HG02870 (cell line): ENCODE measurements at regions not wholly inside any gene's neighbourhood (a gene's known extent, or its start where the extent isn't known, plus 50 kb on each side); places are given as distances from the start of the nearest gene placed in this dataset.

Source experiments
- ATAC-seq: cut with Tn5 transposase; IDR thresholded peaks from one replicate; pipeline ENCODE4 v1.9.1; 2021; ENCODE audit warnings: mild to moderate bottlenecking, moderate library complexity; ENCODE audit not compliant: unreplicated experiment

DNA sequence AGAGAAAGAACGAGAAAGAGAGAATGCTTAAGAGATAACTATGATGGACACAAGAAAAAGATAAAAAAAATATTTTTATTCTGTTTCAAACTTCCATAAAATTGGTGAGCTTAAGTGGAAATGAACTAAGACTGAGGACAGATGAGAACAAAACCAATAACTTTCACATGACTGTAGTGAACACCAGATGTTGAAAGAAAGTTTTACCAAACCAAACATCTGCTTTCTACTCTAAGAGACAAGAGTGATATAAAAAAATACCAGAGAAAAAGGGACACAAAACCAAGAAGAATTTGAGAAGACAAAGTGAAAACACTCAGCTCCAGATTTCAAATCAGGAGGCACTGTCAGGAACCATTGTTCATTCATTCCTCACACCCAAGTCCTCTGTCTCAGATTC, 147.9 kb downstream of the IMPG2 start:
- ATAC-seq: no peak

DNA sequence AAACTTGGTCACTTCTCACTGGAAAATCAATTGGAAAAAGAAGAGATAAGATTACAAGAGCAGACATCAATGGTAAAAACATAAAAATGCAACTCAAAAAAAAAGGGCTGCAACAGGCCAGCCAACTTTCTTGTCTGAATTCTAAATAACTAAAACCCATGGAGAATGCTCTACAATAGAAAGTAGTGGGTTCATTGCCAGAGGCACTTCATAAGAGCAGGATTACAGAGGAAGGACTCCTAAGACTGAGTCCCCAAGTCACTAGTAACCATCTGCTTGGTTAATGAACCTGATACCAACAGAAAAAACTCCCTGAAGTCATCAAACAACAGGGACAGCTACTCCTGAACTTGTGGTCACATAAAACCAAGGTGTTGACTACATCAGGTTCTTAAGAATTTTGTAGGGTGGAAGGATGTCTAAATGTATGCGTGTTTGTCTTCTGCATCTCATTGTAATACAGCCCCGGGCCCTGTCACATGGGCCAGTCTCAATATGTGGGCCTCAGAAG, 148.6 kb downstream of the IMPG2 start:
- no peak for ATAC-seq

DNA sequence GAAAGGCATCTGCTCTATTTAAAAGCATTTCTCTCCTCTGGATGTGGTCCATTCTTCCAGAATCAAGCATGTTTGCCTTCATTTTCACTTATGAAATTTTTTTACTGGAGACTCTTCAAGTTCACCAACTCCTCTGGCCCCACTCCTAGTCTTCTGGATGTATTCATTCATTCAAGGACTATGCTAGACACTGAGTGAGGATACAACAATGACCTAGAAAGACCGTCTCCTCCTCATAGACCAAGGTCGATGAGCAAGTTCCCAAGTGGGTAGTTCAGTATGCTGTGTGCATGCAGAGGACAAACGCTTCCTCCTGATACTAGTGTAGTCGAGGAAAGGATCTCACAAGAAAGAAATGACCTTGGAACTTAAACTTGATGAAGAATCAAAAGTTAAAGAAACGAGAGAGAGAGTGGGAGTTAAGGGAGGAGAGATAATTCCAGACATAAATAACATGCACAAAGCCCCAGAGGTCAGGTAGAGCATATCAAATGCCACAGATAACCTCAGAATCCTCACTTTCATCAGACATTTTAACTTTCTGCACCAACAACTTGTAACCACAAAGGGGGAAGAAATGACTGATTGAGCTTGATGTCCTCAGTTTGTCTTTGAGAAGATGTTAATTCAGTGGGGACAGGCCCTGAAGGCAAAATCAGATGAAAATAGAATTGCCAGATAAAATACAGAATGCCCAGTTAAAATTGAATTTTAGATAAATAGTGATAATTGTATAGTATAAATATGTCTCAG, 149.4 kb downstream of the IMPG2 start:
- ATAC-seq: no peak

DNA sequence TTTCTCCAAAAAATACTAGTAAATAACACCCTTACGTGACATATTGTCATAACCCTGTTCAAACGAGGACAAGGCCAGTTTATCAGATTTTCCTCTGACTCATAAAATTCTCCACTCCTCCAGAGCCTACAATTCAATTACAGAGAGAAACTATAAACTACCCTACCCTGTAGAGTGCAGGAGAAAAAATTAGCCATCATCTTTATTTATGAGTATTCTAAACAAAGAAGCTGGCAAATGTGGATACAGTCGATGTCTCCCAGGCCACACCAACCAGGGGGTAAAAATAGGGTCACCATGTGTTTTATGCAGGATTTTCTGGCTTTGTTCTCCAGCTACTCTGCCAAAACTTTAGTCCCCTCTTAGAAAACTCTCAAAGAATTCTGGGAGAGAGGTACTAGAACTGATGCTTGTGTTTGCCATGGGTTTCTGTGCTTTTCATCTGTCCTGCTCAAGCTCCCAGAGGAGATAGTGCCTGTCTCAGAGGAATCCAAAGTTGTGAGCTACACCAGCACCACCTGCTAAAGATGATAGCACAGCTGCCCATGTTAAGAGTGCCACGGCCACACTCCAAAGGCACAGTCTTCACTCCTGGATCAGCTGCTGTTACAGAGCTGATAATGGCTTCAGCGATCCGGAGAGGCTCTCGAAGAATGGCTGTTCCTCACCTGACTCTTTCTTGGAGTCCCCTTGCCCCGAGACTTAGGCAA, 150.2 kb downstream of the IMPG2 start:
- ATAC-seq: no peak

DNA sequence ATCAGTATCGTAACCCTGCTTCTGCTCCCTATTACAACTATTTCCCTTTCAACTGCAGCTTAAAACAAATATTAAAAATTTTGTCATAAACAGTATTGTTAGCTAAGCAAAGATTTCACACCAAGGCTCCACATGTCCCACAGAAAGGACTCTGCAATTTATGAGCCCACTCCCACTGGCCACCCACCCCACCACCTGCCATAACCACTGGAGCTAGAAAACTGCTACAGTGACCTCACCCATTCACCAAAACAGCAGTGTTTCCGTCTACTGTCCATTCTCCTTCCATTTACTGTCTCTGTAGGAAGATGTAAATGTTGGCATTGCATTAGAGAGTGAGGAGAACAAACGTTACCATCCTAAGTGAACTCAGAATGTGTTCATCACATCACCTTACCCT, 150.9 kb downstream of the IMPG2 start:
- no peak for ATAC-seq

DNA sequence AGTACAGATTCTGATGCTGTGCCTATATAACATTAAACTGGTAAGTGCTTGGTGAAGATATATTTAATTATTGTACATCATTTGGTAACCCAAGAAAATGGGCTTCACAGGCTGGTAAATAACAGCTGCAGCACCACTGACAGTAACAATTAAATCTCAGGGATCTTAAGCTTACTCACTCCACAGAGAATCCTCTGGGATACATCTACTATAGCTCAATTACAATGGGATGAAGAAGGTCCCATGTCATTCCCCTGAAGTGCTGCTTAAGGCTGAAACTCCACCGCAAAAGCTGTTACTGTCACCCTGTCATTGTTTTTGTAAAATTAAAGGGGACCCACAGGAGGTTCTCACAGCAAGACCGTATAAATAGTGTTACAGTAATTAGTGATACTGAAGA, 153.0 kb downstream of the IMPG2 start:
- ATAC-seq: no peak

DNA sequence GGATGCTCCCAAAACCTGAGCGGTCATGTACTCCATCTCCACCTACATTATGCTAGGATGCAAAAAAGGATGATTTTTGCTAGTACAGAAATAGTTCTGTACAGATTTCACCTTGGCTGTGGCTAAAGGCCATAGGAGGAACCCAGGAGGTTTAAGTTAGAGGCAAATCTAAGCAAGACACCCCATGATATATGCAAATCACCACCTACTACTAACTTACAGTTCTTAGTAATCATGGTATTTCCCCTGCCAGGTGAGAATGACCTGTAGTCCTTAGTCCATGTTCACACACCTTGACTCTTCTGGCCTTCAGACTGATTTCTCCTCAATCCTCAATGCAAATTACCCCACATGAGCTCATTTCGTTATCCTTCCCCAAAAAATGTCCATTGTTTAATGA, 154.2 kb downstream of the IMPG2 start:
- ATAC-seq: no peak

DNA sequence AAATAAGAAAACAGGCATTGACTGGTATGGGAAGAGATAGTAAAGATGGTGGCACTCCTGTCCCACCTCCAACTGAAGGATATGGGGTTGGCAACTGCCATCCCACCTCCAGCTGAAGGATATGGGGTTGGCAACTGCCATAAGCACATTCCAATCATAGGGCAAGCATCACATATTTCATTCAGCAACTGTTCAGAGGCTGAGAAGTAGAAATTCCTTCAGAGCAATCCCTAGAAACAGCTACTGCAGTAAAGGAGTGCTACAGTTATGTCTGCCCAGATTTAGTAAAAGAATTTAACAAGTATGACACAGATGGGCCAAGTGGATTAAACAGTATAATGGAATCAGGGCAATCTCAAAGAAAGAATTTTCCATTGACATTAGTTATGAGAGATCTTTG, 156.8 kb downstream of the IMPG2 start:
- no peak for ATAC-seq

DNA sequence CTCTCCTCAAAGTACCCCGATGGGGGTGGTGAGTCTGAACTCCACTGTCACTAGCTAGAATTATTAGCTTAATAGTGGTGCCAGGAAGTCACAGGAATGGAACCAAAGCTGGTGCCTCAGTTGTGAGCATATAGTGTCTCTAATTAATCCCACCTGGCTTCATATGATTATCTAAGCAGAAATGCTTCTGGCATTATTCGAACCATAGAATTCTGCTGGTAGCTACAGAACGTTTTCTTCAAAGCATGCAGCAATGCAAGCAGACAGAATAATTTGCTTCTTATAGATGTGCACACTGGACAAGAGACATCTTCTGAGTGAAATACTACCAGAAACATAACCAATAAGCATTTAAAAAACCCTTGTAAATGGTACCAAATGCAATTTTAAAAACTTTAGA, 160.9 kb downstream of the IMPG2 start:
- ATAC-seq: no peak

DNA sequence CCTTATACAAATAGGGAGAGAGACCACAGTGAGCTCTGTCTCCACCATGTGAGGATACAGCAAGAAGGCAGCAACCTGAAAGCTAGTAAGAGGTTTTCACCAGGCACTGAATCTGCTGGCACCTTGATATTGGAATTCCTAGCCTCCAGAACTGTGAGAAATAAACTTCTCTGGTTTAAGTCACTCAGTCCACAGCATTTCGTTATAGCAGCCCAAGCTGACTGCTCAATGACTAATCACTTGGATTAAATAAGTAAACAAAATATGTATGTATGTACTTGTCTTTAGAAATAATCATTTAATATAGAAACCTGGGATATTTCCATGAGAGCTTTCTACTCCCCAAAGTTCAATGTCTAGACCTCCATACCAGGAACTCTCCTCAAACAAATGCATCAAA, 162.0 kb downstream of the IMPG2 start:
- ATAC-seq: no peak

DNA sequence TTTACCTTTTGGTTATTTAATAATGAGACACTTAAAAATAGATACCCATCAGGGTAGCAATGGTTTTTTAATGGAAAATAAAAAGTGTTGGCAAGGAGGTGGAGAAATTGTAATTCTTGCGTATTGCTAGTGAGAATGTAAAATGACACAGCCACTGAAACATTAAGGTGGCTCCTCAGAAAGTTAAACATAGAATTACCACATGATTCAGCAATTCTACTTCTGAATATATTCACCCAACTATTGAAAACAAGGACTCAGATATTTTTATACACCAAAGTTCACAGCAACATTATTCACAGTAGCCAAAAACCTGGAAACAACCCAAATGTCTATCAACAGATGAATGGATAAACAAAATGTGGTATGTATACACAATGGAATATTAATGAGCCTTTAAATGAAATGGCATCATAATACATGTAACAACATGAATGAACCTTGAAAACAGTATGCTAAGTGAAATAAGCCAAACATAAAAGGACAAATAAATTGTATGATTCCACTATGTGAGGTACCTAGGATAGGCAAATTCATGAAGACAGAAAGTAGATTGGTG, 163.5 kb downstream of the IMPG2 start:
- ATAC-seq: no peak

DNA sequence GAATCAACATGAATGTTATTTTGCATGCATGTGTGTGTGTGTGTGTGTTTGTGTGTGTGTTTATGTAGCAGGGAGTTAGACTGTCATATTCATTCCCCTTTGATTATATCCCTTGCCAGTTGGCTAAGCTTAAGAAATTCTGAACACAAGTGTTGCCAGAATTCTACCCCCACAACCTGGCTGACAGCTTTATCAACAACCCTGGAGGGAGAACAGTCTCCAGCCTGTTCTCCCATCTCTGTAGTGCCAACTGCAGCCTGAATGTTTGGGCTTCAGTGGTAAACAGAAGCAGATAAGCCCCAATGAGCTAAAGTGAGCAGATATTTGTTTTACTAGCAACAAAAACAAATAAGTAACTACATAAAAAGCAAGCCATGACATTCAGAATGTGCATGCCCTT, 162.6 kb upstream of the ABI3BP start:
- ATAC-seq: no peak

DNA sequence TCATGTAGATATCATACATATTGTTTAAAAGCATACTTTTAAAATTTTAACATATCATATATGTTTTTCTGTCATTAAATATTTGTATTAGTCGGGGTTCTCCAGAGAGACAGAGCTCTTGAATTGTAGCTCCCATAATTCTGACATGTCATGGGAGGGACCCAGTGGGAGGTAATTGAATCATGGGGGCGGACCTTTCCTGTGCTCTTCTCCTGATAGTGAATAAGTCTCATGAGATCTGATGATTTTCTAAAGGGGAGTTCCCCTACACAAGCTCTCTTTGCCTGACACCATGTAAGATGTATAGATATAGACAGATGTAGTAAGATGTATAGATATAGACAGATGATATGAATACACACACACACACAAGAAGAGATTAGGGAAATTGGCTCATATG, 161.2 kb upstream of the ABI3BP start:
- no peak for ATAC-seq

DNA sequence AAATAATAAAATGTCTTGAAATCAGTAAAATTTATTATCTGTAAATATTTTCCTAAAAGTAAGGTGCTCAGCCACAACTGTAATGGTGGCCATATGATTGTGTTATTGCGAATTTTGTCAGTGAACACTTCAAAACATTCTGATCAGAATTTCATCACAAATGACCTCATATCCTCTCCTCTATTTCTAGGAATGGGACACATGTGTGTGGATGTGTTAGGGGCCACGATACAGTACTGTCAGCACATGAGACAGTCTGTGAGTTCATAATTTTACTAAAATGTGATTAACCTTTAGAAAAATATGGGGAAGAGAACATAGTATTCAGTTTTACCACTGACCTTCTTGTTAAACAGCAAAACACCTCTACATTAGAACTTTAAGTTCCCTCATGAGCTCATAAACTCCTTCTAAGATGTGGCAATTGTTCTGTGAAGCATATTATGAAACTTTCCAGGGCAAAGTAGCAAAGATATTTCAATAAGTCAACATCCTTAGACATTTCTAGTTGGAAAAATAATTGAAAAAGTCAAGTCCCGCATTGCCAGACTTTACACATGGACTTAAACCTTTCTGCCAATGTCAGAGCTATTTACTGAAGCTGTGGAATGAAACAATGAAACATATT, 158.2 kb upstream of the ABI3BP start:
- no peak for ATAC-seq

DNA sequence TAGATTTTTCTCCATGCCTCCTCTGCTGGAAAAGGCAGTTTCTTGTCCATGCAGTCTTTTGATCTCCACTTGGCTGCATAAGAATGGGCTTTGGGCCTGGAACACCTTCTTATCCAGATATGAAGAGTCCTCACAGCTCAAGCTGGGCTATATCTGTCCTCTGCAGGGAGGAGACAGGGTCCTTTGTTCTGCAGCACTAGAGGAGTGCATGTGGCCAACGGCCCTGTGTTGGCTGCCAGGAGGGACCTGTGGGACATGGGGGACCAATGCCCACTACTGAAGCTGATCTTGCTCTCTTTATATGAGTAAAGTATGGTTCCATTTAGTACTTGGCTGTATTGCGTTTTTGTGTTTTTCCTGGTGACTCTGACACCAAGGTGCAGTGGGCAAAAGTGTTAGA, 157.3 kb upstream of the ABI3BP start:
- no peak for ATAC-seq

DNA sequence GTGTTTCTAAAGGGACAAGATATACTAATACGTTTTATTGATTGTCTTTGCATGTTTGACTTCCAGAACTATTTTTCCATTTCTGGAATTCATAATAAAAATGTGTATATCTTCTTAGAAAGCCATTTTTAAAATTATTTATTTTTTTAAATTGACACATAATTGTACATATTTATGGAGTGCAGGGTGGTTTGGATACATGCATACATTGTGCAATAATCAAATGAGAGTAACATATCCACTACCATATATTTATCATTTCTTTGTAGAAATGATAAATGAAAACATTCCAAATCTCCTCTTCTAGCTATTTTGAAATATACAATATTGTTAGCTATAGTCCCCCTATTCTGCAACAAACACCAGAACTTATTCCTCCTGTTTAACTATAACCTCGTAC, 156.5 kb upstream of the ABI3BP start:
- ATAC-seq: no peak

DNA sequence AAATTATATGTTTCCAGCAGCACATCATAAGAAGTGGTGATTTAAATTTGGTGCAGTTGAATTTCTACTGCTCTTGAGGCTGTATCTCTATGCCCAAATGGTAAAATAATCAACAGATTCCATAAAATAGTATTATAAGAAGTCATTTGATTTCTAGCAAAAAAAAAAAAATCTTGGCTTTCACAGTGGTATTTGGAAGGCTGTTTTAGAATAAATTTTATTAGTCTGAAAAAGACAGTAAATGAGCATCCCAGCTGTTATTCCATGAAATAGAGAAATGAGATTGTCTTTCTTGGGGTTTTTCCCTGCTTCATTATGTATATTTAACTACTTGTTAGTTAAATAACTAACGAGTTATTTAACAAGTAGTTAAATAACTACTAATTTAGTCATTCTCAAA, 156.0 kb upstream of the ABI3BP start:
- ATAC-seq: no peak

DNA sequence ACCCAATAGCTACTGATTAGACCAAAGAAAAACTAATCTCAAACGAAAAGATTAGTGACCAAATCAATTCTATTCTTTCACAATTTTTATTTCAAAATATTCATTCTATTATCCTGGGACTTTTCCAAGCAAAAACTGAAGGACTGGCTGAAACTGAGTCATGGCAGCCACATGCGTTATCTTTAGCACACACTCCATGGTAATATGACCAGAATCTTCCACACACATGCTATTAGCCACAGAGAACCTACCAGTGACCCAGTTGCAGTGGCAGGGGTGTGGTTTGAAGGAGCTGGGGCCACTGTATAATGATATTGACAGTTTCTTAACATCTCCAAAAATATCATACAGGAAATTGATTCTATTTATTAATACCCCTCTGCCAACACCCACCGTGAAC, 154.8 kb upstream of the ABI3BP start:
- no peak for ATAC-seq

DNA sequence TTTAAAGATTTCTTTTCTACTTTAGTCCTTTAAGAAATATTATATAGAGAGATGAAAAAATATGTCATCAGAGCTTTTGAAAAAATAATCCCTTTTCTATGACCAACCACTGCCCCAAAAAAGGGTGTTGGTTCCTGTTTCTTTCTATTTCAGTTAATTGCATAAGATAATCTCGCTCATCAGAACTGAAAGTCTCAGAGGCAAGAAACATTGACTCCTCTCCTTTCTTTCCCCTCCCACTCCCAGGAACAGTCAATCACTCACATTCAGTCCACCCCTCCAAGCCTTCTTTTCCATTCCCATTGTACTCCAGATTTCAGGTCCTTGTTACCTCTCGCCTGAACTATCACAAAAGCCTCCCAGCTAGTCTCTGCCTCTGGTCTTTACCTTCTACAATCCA, 153.7 kb upstream of the ABI3BP start:
- ATAC-seq: no peak

DNA sequence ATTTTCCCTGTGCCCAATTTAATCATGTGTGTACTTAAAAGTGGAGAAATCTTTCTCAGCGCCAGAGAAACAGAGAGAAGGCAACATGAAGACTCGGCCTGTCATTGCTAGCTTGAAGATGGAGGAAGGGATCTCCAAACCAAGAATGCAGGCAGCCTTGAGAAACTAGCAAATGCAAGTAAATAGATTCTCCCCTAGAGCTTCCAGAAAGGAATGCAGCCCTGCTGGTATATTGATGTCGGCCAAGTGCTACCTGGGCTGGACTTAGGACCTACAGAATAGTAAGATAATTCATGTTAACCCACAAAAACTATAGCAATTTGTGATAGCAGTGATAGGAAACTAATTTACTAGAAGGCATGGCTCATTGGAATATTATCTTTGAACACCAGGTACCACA, 150.9 kb upstream of the ABI3BP start:
- ATAC-seq: no peak

DNA sequence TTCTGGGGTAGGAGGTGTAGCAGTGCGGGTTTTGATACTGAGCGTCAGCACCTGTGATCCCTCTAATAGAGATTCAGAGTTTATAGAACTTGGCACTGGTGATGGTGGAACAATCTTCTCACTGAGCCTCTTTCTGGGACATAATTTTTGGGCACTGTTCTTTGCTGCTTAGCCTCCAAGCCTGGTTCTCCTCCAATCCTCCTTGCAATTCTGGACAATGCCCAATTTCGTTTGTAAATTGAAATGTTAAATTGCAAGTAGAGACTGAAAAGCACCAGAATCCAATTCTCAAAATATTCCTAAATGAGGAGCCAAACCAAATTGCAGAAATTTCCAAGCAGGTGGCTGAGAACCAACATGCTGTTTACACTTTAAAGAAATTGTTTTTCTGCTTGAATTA, 149.8 kb upstream of the ABI3BP start:
- ATAC-seq: no peak

DNA sequence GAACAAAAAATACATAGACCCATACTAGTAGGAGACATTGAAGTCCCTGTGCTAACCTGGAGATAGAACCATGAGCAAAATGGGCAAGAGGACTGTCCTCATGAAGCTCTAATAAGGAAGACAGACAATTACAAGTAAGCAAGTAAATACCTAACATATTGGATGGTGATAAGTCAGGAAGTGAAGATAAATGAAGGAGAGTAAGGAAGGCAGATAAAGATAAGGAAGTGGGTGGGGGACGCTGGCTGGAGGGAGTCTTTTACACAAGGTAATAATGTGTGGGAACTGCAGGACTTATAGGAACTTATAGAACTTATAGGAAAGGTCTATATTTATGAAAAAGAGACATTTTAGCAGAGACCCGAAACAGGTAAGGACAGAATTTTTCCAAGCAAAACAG, 148.9 kb upstream of the ABI3BP start:
- no peak for ATAC-seq
